ENCODE measurements at regions not wholly inside any gene's neighbourhood (a gene's known extent, or its start where the extent isn't known, plus 50 kb on each side); places are given as distances from the start of the nearest gene placed in this dataset.

- no peak for DNase-seq
Measured at GRCh38 chr13:103312467-103312866, 246.2 kb upstream of the SLC10A2 start.

GRCh38 chr13:103308667-103309066 lies 242.4 kb upstream of the SLC10A2 start:
- DNase-seq, result no peak

- no peak for DNase-seq
Measured at GRCh38 chr13:103306163-103306562, 239.9 kb upstream of the SLC10A2 start.

GRCh38 chr13:103303078-103303651 lies 236.9 kb upstream of the SLC10A2 start:
- DNase-seq, result no peak

DNA sequence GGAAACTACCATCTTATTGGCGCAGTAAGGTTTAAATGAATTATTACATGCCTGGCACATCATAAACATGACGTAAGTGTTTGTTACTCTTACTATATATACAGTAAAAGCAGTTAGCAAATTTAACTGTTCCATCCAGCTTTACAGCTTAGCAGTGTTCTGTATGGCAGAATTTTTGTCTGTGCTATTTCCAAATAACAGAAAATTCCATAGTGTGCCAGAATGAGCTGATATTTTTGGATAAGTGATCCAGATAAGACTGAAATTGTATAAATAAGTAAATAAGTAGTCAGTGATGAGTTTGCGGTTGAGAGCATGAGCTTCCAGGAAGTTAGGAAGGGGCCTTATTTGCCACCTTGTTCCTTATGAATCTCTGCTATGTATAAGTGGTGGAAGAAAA lies 236.5 kb upstream of the SLC10A2 start:
- no peak for DNase-seq

DNA sequence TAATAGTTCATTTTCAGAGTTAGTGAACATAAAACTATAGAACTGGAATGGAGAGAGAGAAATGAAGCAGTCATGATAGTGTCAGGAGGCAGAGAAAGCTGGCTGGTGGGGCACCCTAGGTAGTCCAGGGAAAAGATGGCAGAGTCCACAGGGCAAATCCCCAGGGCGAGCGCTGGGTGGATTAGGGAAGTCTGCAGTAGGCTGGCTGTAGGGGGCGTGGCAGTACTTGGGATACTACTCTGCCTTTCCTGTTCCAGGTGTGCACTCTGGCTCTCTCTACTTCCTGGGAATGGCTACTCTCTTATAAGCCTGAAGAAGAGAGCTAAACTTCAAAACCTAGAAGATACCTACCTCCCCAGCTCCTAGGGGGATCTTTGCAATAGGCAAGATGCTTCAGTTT lies 232.9 kb upstream of the SLC10A2 start:
- DNase-seq, result no peak

DNA sequence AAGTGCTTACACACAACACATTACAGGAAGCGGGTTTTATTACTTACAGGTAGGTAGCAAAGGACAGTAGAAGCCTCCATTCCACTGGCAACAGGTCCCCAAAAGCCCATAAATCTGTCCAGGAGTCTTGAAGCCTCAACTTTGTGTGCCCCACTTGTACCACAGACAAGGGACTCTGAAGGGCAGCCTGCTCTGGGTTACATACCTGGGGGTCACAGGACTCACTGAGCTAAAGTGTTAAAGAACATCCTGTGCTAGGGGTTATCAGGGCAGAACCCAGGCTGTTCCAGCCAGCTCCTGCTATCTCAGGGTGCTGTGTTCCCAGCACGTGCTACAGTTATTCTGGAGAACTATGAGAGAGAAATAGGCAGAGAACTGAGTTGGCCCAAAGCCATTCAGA lies 230.9 kb upstream of the SLC10A2 start:
- no peak for DNase-seq

DNA sequence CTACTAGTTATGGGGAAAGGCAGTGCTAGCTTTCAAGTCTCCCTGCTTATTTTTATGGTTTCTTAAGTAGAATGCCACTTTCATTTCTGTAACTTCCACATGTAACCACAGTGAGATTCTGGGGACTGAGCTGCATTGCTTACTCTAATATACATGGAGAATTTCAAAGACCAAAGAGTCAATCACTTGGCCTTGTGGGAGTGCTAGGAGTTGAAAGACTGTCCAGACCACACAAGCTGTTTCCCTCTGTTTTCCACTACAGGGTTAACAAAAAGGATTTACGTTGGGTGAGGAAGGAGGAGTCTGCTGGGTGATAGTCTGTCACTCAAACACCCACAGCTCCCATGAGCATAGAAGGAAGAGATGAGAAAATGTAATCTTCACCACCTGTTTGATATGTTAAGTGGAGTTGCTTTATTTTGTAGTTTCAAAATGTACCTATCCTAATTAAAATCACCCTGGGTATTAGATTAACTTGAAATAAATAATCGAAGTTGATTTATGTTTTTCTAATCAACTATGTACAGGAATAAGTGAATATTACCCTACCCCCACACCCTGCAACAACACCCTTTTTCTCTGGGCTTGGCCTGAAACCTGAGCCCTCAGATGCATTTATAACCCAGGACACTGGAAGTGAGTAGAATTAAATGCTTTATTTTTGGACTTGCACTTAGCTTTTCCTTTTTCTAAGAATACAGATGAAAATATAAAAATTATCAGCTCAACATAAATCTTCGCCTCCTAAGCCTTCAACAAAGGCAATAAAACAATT lies 225.8 kb upstream of the SLC10A2 start:
- DNase-seq, result no peak

- DNase-seq, result no peak
Measured at GRCh38 chr13:103291226-103291625, 225.0 kb upstream of the SLC10A2 start.

DNA sequence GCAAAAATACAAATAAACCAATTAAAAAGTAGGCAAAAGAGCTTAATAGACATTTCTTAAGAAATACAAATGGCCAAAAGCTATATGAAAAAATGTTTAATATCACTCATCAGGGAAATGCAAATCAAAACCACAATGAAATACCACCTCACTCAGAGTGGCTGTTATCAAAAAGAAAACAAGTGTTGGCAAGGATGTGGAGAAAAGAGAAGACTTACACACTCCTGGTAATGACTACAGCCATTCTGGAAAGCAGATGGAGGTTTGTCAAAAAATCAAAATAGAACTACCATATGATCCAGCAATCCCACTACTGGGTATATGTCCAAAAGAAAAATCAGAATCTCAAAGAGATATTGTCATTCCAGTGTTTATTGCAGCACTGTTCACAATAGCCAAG lies 223.5 kb upstream of the SLC10A2 start:
- DNase-seq, result no peak

DNA sequence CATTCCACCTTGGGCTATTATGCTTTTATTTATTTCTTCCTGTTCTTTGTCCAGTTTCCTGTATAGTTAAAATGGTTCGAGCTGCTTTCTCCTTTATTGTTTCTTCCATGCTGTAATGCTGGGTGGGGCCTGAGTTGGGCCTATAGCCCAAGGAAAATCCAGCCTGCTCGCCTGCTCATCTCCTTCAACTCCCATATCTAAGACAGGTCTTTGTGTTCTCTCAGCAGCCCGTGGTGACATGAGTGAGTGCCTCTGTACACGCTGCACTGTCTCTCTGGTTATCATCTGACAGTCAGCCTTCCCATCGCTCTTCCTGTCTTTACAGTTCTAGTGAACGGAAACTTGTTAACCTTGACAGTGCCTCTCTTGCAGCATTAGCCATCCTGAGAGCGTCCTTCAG lies 221.9 kb upstream of the SLC10A2 start:
- DNase-seq, result no peak

GRCh38 chr13:103287659-103288058 lies 221.4 kb upstream of the SLC10A2 start:
- DNase-seq, result no peak

DNA sequence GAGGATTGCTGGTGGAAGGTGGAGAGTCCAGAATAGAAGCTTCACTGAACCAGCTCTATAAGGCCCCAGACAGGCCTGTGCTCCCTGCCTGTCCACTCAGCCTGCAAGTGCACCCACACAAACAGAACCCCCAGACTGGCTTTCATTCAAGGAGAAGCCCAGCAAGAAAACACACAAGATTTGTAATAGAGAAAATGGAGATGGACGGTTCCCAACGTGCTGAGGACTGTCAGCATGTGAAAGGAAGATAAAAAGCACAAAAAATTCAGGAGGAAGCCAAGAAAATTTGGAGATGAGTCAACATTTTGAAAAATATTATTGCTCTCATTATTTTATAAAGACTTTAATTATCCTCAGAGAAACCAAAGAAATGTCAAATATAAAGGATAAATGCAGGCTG lies 218.2 kb upstream of the SLC10A2 start:
- DNase-seq, result no peak

DNA sequence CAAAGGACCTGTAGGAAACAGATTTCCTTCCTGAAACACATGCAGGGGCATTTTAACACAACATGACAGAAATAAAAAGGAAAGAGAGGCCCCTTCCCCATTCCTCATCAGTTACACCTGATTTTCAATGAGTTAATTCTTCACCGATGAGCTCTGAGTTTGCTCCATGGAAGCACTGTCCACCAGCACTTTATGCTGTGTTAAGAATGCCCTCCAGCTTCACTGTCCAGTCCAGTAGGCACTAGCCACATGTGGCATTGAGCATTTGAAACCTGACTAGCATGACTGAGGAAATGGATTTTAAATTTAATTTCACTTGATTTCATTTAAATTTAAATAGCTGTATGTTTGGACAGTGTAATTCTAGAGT lies 217.2 kb upstream of the SLC10A2 start:
- DNase-seq, result no peak

DNA sequence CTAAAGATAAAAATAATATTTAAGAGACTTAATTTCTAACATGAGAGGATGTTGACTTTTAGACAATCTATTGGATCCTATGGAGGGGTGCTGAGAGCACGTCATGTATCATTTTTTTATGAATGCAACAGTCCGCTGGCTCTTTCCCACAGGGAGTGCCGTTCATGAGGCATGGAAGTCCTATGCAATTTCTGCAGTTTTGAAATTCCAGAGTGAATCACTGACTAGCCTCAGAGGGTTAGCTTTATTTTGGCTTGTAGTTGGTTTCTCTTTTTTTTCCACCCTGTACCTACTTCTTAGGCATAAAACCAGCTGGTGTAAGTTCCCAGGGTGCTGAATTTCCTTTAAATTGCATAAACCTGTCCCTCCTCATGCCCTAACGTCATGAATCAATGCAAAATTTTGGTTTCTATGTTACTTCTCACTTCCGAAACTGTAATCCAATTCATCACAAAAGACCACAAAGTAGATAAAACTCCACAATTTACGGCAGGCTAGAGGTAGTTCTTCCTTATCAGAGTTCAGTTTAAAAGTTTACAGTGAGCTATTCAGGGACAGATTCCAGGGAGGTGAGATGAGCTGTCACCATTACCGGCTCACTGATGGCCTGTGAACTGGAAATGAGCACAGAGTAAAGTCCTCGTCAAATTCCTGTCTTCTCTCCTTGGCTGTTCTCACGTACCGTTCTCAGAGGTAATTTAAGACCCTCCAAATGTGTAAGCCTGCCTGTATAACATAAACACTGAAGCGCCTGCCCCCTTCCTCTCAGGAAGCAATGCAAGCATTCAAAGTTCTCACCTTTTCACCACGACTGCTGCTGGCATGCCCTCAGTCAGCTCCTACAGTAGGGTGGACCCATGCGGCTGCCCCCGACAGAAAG lies 216.6 kb upstream of the SLC10A2 start:
- DNase-seq, result no peak

DNA sequence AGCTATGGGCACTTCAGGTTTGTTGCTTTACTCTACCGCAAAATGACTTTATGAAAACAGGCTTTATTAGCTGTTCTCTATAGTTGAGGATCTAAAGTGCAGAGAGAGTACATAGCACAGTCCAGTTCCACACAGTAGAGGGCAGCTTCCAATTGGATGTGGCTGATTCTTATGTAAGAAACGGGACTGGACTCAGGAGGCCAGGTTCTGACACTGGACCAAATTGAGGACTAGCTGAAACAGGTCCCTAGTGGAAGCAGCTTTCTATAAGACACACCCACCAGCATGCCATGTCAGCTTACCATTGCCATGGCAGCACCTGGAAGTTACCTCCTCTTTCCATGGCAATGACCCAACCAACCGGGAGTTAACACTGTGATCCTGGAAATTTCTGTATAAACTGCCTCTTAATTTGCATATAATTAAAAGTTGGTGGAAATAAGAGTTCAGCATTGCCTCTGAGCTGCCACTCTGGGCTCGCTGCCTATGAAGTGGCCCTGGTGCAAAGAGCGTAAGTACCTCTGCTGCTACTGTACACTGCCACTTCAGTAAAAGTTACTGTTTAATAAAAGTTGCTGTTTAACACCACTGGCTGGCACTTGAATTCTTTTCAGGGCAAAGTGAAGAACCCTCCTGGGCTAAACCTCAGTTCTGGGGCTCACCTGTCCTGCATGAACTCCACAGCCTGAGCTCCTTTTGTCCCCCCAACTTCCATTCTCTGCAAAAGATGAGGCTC lies 211.9 kb upstream of the SLC10A2 start:
- DNase-seq, result no peak

DNA sequence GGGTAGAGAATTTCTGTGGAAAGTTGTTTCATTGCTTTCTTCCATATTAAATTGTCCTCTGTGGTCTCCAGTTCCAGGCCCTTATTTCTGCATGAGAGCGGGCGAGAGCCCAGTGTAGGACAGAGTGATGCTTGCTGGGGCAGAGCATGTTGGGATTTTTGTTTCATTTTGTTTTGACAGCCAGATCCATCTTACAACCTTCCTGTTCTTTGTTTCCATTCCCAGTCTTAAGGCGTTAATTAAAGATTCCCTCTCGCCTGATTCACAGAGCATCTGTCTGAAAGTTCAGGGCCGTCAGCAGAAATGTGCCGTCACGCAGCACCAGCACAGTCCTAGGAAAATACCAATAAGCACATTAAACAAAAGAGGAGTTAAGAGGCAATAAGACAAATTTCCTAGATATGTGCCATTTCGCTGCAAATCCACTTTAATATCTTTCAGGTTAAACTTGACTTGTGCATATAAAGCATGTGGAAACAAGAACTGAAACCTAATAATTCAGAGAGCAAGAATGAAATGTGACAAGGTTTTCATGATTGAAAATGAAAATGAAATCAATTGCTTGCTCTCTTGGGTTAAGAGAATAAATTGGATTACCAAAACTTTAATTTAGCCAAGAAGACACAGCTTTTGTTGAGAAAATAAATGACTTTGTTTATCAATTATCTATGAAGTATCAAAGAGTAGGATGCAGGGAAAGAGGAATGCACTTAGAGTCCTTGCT lies 210.7 kb upstream of the SLC10A2 start:
- no peak for DNase-seq

- DNase-seq, result no peak
Measured at GRCh38 chr13:103275722-103276121, 209.5 kb upstream of the SLC10A2 start.

- no peak for DNase-seq
Measured at GRCh38 chr13:103275081-103275480, 208.9 kb upstream of the SLC10A2 start.

- no peak for DNase-seq
Measured at GRCh38 chr13:103273825-103274224, 207.6 kb upstream of the SLC10A2 start.

DNA sequence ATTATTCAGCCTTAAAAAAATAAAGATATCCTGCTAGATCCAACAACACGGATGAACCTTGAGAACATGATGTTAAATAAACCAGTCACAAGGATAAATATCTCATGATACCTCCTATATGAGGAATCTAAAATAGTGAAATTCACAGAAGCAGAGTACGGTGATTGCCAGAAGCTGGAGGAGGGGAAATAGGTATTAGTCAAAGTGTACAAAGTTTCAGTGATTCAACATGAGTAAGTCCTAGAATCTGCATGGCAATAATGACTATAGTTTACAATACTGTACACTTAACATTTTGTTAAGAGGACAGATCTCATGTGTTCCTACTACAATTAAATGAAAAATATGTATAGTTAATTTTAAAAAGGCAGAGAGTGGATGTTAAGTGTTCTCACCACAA lies 206.6 kb upstream of the SLC10A2 start:
- DNase-seq, result no peak

- no peak for DNase-seq
Measured at GRCh38 chr13:103263448-103263847, 197.2 kb upstream of the SLC10A2 start.

Data from CD4-positive, alpha-beta T cell treated with Interleukin-6 for 4 hours (primary cell).